AG08395 (cell line): ENCODE measurements at regions not wholly inside any gene's neighbourhood (a gene's known extent, or its start where the extent isn't known, plus 50 kb on each side); places are given as distances from the start of the nearest gene placed in this dataset.
A peak's percentile ranks its signal among the peaks of the same experiment; 100 is the strongest.

Experiments used
- DNase-seq: peaks from one replicate; pipeline ENCODE4 v3.0.0; 2012; ENCODE audit warnings: mixed read lengths, low spot score

- DNase-seq: no peak
Measured at GRCh38 chr3:152959307-152959706, 124.4 kb downstream of the P2RY1 start.

DNA sequence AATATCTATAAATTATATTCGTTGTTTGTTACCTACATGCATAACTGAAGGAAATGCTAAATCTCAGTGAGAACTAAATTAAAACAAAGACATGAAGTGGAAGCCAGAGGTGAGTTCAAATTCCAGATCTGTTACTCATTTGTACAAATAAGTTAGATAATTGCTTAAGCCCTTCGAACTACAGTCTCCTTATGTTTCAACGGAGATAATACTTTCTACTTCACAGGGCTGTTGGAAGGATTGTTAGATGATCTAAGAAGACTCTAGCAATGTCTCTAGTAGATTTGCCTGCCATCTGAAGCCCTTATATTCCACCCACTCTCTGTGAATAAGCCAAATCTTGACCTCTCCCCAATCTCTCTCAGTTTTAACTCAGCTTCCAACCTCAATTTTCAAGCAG is 125.8 kb downstream of the P2RY1 start:
- no peak for DNase-seq

GRCh38 chr3:152961323-152961722 is 126.4 kb downstream of the P2RY1 start:
- peak; percentile 15 for DNase-seq

DNA sequence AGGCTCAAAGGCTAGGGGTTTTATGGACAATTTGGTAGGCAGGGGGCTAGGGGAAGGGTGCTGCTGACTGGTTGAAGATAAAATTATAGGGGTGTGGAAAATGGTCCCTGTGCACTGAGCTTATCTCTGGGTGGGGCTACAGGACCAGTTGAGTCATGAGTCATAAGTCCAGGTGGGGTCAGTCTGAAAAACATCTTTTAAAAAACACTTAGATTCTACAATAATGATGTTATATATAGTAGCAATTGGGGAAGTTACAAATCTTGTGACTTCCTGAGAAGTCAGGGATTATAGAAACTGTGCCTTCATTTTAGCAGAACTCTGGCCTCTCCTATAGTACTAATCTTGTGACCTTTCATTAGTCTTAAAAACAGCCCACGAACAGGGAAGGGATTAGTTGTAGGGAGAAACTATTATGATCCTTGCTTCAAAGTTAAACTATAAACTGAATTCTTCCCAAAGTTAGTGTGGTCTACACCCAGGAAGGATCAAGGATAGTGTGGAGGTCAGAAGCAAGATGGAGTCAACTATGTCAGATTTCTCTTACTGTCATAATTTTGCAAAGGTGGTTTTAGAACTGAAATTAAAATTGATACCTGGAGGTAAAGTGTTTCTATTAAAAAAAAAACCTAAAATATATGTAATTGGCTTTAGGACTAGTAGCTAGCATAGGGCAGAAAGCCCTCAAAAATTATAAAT is 130.1 kb downstream of the P2RY1 start:
- DNase-seq: no peak

- DNase-seq: peak; percentile 28
Measured at GRCh38 chr3:152968388-152969024, 133.6 kb downstream of the P2RY1 start.

- peak; percentile 70 for DNase-seq
Measured at GRCh38 chr3:152969557-152970300, 134.8 kb downstream of the P2RY1 start.

DNA sequence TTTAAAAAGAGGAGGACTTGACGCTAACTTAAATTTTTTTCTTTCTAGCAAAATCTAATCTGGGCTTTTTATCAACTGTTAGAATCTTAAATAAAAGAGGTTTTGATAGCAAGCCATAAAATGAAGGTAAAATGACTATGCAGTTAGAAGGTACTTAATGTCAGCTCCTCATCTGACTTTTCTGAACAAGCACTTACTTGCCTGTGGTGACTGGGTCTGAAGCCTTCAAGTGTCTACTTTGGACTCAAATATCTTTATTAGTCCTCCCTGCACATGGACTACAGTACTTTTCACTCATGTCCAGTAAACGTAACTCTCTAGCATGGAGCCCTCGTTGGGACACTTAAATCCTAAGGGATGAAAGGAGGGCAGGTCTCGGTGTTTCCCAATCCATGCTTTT is 135.9 kb downstream of the P2RY1 start:
- DNase-seq: no peak

DNA sequence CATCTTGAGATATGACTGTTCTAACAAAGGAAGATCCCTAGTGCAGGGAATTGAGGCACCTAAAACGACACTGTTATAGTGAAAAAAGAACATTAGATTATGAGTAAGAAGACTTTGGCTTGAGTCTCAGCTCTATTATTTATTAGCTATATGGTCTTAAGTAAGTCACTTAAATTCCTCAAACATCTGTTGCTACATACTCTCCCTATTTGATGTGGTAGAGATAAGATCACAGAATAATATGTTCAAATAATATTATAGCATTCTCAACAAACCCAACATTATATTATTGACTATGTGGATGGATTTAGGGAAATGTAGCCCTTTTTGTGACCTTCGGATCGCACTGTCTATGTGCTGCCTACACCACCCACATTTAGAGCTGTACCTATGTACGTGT is 136.9 kb downstream of the P2RY1 start:
- no peak for DNase-seq

DNA sequence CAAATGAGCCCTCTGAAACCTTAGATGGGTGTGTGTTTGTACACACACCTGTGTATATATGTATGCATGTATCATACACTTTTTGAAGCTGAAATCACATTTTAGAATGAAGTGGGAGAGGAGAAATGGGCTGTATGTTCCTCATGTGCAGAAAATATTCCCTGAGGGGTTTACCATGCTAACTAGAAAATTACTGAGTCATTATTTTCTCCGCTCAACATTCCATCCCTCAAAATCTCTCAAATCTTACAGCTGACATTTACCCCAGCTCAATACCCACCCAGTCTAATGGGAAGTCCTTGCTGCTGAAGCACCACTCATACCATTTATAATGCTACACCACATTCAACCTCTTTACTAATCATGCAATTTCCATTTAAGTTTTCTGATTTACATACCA is 138.6 kb downstream of the P2RY1 start:
- DNase-seq: no peak

GRCh38 chr3:152976239-152976638 is 141.3 kb downstream of the P2RY1 start:
- DNase-seq: no peak

GRCh38 chr3:152977366-152977765 is 142.4 kb downstream of the P2RY1 start:
- DNase-seq: no peak

DNA sequence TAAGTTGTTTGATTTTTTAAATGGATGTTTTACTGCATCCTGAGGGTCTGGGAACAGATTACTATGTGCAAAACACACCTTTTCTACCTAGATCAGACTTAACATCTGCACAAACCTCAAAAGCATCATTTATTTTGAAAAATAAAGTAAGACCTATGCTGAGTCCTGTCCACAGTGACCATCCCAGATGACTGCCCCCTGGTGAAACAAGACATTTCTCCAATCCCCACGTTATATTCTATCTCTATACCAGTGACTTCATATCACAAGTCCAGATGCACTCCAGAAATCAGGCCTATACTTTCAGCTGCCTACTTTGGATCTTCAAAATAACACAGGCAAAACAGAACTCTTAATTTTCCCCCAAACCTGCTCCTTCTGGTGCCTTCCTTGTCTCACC is 143.2 kb downstream of the P2RY1 start:
- DNase-seq: no peak

DNA sequence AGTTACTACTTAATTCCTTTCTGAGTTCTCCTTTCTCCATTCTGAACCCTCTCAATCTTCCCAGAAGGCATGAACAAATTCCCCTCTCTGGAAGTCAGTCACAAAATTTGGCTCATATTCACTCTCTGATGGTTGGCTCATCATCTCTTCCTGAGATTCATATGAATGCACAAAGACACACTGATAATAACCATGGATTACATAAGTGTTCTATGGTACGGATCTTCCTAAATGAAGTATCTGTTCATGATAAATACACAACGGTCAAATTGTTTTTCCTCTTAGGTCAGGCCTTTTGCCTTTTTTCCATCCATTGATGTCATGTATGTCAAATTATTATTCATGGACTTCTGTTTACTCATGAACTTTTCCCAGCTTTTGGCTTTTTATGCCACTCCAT is 162.6 kb downstream of the P2RY1 start:
- DNase-seq: no peak

- DNase-seq: no peak
Measured at GRCh38 chr3:152998591-152998990, 163.4 kb upstream of the RAP2B start.

- no peak for DNase-seq
Measured at GRCh38 chr3:153000325-153000724, 161.7 kb upstream of the RAP2B start.

GRCh38 chr3:153001210-153002078 is 160.6 kb upstream of the RAP2B start:
- no peak for DNase-seq

DNA sequence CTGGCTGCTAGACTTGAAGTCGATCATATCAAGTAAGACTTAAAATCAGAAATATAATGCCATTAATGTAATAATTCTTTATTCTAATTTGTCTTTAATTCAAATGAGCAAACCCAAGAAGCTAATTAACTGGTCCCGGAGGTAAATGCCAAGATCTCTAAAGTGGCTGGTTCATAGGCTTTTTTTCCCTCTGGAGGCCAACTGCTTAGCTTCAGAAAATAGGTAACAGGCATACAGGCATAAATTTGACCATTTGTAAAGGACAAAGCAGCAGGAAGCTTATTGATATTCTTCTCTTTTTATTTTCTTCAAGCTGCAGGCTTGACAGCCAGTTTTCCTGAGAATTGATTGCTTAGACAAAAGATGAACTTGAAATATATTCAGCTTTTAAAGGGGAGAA is 158.6 kb upstream of the RAP2B start:
- DNase-seq: no peak

DNA sequence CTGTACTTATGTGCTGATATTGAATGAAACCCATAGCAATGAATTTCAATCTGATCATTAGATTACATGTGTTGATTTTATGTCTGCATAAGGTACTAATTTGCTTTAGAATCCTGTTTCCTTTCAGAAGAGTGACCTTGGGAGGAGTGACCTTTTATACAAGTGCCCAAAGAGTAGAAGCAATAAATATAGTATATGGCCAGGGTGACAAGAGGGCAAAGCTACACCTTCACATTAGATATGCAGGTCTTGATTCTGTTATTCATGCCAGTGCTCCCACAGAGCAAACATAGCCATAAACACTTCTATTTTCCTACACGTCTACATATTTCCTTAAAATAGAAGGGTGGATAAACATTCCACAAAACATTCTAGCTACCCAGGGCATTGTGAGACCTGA is 158.2 kb upstream of the RAP2B start:
- DNase-seq: no peak

DNA sequence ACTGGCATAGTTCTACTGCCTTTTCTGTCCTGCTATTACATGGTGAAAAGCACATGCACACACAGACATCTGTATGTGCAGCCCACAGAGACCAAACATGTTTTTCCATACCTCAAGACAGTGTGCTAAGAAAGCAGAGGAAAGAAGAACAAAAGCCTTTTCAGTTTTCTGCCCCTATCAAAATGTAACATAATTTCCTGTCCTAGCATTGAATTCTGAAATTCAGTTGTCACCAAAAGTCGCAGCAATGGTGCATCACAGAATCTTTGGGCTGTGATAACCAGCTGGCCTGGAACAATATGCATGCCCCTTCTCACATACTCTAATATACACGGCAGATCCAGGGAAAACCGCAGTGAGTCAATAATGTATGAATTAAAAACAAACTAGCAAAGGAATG is 153.8 kb upstream of the RAP2B start:
- DNase-seq: no peak

GRCh38 chr3:153023896-153024295 is 138.1 kb upstream of the RAP2B start:
- no peak for DNase-seq

DNA sequence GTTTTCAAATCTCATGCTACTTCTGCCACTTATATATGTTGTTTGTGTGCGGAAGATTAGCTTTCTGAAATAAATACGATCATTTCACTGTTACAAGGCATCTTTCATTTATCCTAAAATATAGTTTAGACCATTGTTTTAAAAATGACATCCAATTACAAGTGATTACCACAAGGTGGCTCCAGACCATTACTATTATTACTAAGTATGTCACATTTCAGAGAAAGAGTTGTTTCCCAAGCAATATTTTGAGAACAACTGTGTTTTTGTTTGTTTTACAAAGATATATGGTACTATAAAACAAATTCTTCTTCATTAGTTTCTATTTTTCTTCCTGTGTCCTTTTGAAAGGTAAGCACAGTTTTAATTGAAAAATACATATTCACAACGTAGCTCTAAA is 136.0 kb upstream of the RAP2B start:
- DNase-seq: peak; percentile 44

- no peak for DNase-seq
Measured at GRCh38 chr3:153028381-153028780, 133.6 kb upstream of the RAP2B start.
